Fibroblast of pulmonary artery (primary cell): ENCODE measurements at regions not wholly inside any gene's neighbourhood (a gene's known extent, or its start where the extent isn't known, plus 50 kb on each side); places are given as distances from the start of the nearest gene placed in this dataset.

Source experiments
- DNase-seq: peaks from one replicate; pipeline ENCODE4 v3.0.0-alpha.2; 2010; ENCODE audit warnings: low read depth
- H3K4me3 ChIP-seq: replicated peaks from 2 replicates; pipeline ENCODE4 v1.5.1; 2011; ENCODE audit warnings: low read depth, mild to moderate bottlenecking, control low read depth, low read length, moderate library complexity
- CTCF ChIP-seq: IDR thresholded peaks from 2 replicates; pipeline ENCODE4 v1.5.1; 2011; ENCODE audit warnings: mild to moderate bottlenecking, control low read depth, low read length, inconsistent platforms; ENCODE audit errors: missing control alignments

DNA sequence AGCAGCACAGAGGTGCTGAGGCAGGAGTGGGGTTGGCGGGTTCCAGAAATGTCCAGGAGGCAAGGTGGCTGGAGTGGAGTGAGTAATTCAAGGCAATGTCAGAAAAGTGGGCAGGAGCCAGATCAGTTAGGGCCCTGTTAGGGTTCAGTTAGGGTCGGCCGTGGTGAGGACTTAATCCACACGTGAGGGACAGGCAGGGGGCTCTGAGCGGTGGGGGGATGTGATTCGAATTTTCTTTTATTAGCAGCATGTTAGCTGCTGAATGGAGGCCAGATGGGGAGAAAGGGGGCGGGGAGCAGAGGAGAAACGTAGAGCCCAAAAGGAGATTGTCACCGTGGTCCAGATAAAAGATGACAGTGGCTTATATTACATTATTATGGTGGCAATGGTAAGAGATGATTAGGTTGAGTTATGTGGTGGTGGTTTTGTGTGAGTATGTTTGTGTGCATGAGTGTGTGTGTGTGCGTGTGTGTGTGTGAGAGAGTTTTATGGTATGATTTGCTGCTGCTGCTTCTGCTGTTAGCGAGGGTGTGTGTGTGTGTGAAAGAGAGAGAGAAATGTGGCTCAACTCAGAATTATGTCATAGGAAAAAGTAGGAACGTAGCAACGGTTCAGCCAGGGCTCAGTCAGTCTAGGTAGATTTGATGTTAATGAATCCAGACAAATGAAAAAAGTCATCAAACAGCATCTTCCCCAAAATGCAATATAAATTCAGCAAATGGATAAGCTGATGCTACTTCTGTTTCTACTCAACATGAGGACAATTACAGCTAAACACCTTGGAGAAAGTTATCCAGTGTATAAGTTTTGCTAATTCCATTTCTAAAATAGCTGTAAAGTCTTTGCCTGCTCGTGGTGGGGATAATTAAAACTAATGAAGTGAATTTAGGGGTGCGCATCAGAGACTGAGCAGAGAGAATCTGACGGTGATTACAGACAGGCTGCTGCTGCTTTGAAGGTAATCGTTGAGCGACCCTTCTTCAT lies 390.6 kb downstream of the HAPSTR1 start:
- no peak overlapping the region for H3K4me3 ChIP-seq
- no peak for DNase-seq
- TF ChIP-seq CTCF = no peak

GRCh38 chr16:9484426-9484825 lies 393.0 kb downstream of the HAPSTR1 start:
- no peak overlapping the region for H3K4me3 ChIP-seq
- no peak for DNase-seq
- TF ChIP-seq CTCF = no peak

GRCh38 chr16:9484881-9485280 lies 393.4 kb downstream of the HAPSTR1 start:
- no peak for TF ChIP-seq CTCF
- DNase-seq = no peak
- H3K4me3 ChIP-seq = no peak overlapping the region

GRCh38 chr16:9489835-9490467 lies 398.5 kb downstream of the HAPSTR1 start:
- no peak for DNase-seq
- no peak overlapping the region for H3K4me3 ChIP-seq
- no peak for TF ChIP-seq CTCF

DNA sequence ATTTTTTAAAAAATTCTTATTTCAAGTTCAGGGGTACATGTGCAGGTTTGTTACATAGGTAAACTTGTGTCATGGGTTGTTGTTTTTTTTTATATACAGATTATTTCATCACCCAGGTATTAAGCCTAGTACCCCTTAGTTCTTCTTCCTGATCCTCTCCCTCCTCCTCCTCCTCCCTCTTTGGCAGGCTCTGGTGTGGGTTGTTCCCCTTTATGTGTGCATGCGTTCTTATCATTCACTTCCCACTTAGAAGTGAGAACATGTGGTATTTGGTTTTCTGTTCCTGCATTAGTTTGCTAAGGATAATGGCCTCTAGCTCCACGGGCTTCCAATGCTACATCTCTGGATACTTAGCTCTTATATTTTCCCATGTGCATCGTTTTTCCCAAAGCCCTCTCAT lies 404.4 kb downstream of the HAPSTR1 start:
- no peak overlapping the region for H3K4me3 ChIP-seq
- no peak for TF ChIP-seq CTCF
- DNase-seq = no peak

DNA sequence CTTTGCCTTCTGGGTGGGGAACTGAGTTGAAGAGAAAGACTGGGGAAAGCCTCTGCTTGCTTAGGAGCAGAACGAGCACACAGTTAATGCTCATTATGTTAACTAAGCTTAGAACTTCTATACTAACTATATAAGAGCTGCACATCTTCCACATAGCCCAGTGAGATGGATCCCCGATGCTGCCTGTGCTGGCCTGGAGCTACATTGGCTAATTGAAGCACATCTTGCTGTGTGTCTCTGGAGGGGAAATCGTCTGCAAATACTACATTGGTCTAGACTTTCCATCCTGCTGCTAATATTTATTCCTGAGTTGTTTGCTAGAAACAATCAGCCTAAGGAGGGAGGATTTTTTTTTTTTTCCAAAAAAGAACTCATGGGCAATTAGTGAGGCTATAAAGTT lies 406.3 kb downstream of the HAPSTR1 start:
- no peak overlapping the region for H3K4me3 ChIP-seq
- TF ChIP-seq CTCF = no peak
- DNase-seq = no peak
